T-cell (primary cell): ENCODE measurements at regions not wholly inside any gene's neighbourhood (a gene's known extent, or its start where the extent isn't known, plus 50 kb on each side); places are given as distances from the start of the nearest gene placed in this dataset.

Experiments used
- ATAC-seq, 4 experiments: fragments of 200-7000 bp in 3 of 4; fragments of 150-1000 bp in 1 of 4; cut with Tn5 transposase; replicated peaks in 1 of 4; 1 replicate in 3 of 4; 2 replicates in 1 of 4; pipeline ENCODE4 v1.10.0; 2021; ENCODE audit warnings: moderate library complexity in 3 of 4, mild to moderate bottlenecking in 2 of 4, moderate number of reproducible peaks in 1 of 4
- CTCF ChIA-PET, 2 donors: fragments of 300-600 bp; sonication (Branson Sonifier 250); formaldehyde crosslinking; loops; one replicate each; lab custom pipeline; 2022; ENCODE audit warnings: antibody characterized with exemption in 2 of 2; lab: Charles Lee
- POLR2A ChIA-PET, 2 donors: fragments of 300-600 bp; sonication (Branson Sonifier 250); formaldehyde crosslinking; loops; one replicate each; lab custom pipeline; 2022; ENCODE audit warnings: antibody characterized with exemption in 2 of 2; lab: Charles Lee
- DNase-seq, 35 experiments: peaks; one replicate each; pipeline versions ENCODE4 v3.0.0 to v3.0.0-alpha.2; 2013 to 2023
- H3K27ac ChIP-seq: one replicate; pipeline ENCODE4 v1.5.1; 2013; ENCODE audit warnings: low read length
- H3K27me3 ChIP-seq, 2 experiments: replicated peaks in 1 of 2; 1 replicate in 1 of 2; 2 replicates in 1 of 2; pipeline versions ENCODE4 v1.6.1 to v1.7.0; 2013; ENCODE audit warnings: low read length in 1 of 2, mixed read lengths in 1 of 2; ENCODE audit not compliant: control insufficient read depth in 2 of 2, insufficient read depth in 2 of 2; ENCODE audit errors: extremely low read depth in 1 of 2
- H3K36me3 ChIP-seq, 2 donors: 1 replicate in 1 of 2; 2 replicates in 1 of 2; pipeline versions ENCODE4 v1.6.1 to v1.7.0; 2013; ENCODE audit warnings: low read length in 1 of 2; ENCODE audit not compliant: control insufficient read depth in 2 of 2, insufficient read depth in 1 of 2; ENCODE audit errors: extremely low read depth in 1 of 2
- H3K4me1 ChIP-seq, 2 experiments: 1 replicate in 1 of 2; 2 replicates in 1 of 2; pipeline versions ENCODE4 v1.6.1 to v1.7.0; 2013; ENCODE audit warnings: low read length in 2 of 2, mixed read lengths in 1 of 2; ENCODE audit not compliant: insufficient read depth in 2 of 2, control insufficient read depth in 1 of 2; ENCODE audit errors: extremely low read depth in 1 of 2
- H3K4me3 ChIP-seq, 2 donors: 1 replicate in 1 of 2; 2 replicates in 1 of 2; pipeline versions ENCODE4 v1.5.1 to v1.7.0; 2013; ENCODE audit warnings: mild to moderate bottlenecking in 2 of 2, low read length in 1 of 2, moderate library complexity in 1 of 2; ENCODE audit not compliant: control insufficient read depth in 1 of 2; ENCODE audit errors: extremely low read depth in 1 of 2
- H3K9me3 ChIP-seq: 2 replicates; pipeline ENCODE4 v1.7.0; 2013
- H3K27ac Mint-ChIP-seq, 2 donors: one replicate each; pipeline ENCODE4 v1.8.0; 2020 to 2021; ENCODE audit warnings: mild to moderate bottlenecking in 2 of 2, mixed read lengths in 2 of 2
- H3K27me3 Mint-ChIP-seq, 2 donors: one replicate each; pipeline ENCODE4 v1.8.0; 2021 to 2022; ENCODE audit warnings: mixed read lengths in 2 of 2
- H3K36me3 Mint-ChIP-seq: one replicate; pipeline ENCODE4 v1.8.0; 2021; ENCODE audit warnings: mixed read lengths
- H3K4me1 Mint-ChIP-seq, 3 donors: one replicate each; pipeline ENCODE4 v1.8.0; 2020 to 2022; ENCODE audit warnings: mixed read lengths in 3 of 3, mild to moderate bottlenecking in 1 of 3
- H3K4me3 Mint-ChIP-seq, 3 donors: one replicate each; pipeline ENCODE4 v1.8.0; 2020 to 2022; ENCODE audit warnings: mild to moderate bottlenecking in 3 of 3, mixed read lengths in 3 of 3, moderate library complexity in 3 of 3
- H3K9me3 Mint-ChIP-seq, 3 donors: one replicate each; pipeline ENCODE4 v1.8.0; 2020 to 2022; ENCODE audit warnings: mixed read lengths in 3 of 3
- WGBS: methylation state at CpG from one replicate; pipeline ENCODE4 v1.1.5; 2013; ENCODE audit warnings: missing lambda C conversion rate; ENCODE audit not compliant: insufficient coverage; 5-methylcytosine and 5-hydroxymethylcytosine counted together

DNA sequence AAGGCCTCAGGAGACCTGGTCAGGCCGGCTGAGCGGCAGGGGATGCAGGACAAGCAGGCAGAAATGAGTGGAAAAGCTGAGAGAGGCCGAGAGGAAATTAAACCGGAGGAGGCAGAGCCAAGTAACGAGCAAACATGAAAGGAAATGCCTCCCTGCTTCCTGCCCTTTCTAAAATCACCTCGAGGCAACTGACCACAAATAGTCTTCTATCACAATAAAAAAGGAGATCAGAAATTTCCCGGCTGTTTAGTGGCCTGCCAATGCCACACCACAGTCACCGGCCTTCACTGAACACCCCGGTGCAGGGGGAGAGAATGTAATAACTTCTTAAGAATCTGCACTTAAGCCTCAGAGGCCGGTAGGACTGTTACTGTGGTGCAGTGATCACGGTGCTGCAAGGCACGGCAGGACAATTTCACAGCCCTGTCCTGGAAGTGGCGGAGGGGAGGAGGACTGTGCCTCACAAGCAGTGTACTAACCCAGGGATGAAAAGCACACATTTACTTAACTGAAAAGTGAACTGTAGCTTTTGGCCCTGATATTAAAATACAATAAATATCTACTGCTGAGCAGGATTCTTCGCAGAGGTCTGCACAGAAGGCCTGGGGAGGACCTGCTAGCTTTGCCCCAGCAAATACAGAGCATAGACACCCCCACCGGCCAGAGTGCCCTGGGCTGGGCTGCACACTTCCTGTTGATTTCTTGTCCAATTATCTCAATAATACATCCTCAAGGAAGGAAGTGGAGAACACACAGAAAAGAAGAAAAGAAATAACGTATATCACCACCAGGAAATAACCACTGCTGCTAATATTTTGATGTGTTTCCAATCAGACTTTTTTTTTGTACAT, 183.5 kb upstream of the NSMCE3 start:
- no peaks in the 10 kb centered on the region for H3K9me3 ChIP-seq
- no peak overlapping the region for H3K4me3 ChIP-seq
- no peaks in the 10 kb centered on the region for H3K36me3 ChIP-seq
- Mint-ChIP-seq H3K9me3 (no peaks in the 10 kb centered on the region), H3K27me3 (no peaks in the 10 kb centered on the region), H3K4me1 (peaks cover 13 to 19% (median 15%) of the 10 kb centered on the region in 3 donors), H3K4me3 (peak overlapping the region in 1 of 3 donors; percentile 26), H3K36me3 (no peaks in the 10 kb centered on the region), H3K27ac (no peak overlapping the region)
- DNase-seq, result no peak
- H3K4me1 ChIP-seq, result peaks cover 0 to 9% of the 10 kb centered on the region in 2 experiments
- H3K27ac ChIP-seq, result no peak overlapping the region
- POLR2A ChIA-PET, result no interaction called here
- H3K27me3 ChIP-seq, result peaks cover 0 to 7% of the 10 kb centered on the region in 2 experiments
- CTCF ChIA-PET, result no interaction called here
- no peak for ATAC-seq
- WGBS, result 11% methylated on average over 3 of the region's 16 CpGs

GRCh38 chr15:29451201-29451781, 181.7 kb upstream of the NSMCE3 start:
- DNase-seq, result no peak

DNA sequence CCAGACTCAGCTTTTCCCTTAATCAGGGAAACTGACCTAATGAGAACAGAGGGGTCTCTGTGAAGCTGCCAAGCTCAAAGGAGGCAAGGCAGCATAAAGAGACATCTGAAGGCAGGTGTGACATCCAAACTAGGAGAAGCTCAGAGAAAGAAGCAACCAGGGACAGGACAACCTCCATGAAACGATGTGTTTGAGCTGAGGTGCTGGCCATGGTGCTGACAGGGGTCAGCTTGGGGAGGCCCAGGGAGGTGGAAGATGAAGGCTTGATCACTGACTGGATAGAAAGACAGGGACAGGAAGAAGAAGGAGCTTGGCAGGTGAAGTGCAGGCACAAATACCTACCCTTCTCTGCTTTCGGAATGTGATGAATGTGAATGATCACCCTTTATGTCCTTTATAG, 179.5 kb upstream of the NSMCE3 start:
- H3K36me3 ChIP-seq, result no peaks in the 10 kb centered on the region
- peaks cover 0 to 7% of the 10 kb centered on the region in 2 experiments for H3K27me3 ChIP-seq
- ChIA-PET CTCF (no interaction called here), POLR2A (no interaction called here)
- Mint-ChIP-seq H3K27ac (no peak overlapping the region), H3K4me1 (peaks cover 13 to 17% (median 15%) of the 10 kb centered on the region in 3 donors), H3K27me3 (peaks cover 2 to 3% of the 10 kb centered on the region in 2 donors), H3K9me3 (no peaks in the 10 kb centered on the region), H3K4me3 (no peak overlapping the region), H3K36me3 (no peaks in the 10 kb centered on the region)
- H3K27ac ChIP-seq, result no peak overlapping the region
- no peak overlapping the region for H3K4me3 ChIP-seq
- ATAC-seq (no peak), DNase-seq (no peak)
- no CpG with 5 or more reads among the region's 2 CpGs for WGBS
- no peaks in the 10 kb centered on the region for H3K9me3 ChIP-seq
- peaks cover 0 to 9% of the 10 kb centered on the region in 2 experiments for H3K4me1 ChIP-seq

More at GRCh38 chr15:29451201-29451781, 181.7 kb upstream of the NSMCE3 start:
- peaks cover 0 to 7% of the 10 kb centered on the region in 2 experiments for H3K27me3 ChIP-seq
- Mint-ChIP-seq H3K9me3 (no peaks in the 10 kb centered on the region), H3K36me3 (no peaks in the 10 kb centered on the region), H3K4me3 (no peak overlapping the region), H3K27ac (no peak overlapping the region), H3K4me1 (peaks cover 13 to 19% (median 15%) of the 10 kb centered on the region in 3 donors), H3K27me3 (peaks cover 2 to 3% of the 10 kb centered on the region in 2 donors)
- no peak for ATAC-seq
- ChIA-PET POLR2A (no interaction called here), CTCF (no interaction called here)
- no peaks in the 10 kb centered on the region for H3K9me3 ChIP-seq
- no peak overlapping the region for H3K4me3 ChIP-seq
- WGBS, result 78% methylated on average over 9 of the region's 18 CpGs
- peaks cover 0 to 9% of the 10 kb centered on the region in 2 experiments for H3K4me1 ChIP-seq
- H3K36me3 ChIP-seq, result no peaks in the 10 kb centered on the region
- no peak overlapping the region for H3K27ac ChIP-seq

- Mint-ChIP-seq H3K9me3 (no peaks in the 10 kb centered on the region), H3K36me3 (no peaks in the 10 kb centered on the region), H3K27ac (no peak overlapping the region), H3K27me3 (peaks cover 2 to 3% of the 10 kb centered on the region in 2 donors), H3K4me1 (peaks cover 7 to 9% (median 9%) of the 10 kb centered on the region in 3 donors), H3K4me3 (no peak overlapping the region)
- Histone ChIP-seq H3K36me3 (no peaks in the 10 kb centered on the region), H3K4me3 (no peak overlapping the region), H3K27me3 (peaks cover 0 to 7% of the 10 kb centered on the region in 2 experiments), H3K27ac (no peak overlapping the region), H3K4me1 (peaks cover 0 to 7% of the 10 kb centered on the region in 2 experiments), H3K9me3 (no peaks in the 10 kb centered on the region)
- ATAC-seq, result no peak
- ChIA-PET CTCF (no interaction called here), POLR2A (no interaction called here)
- WGBS, result 64% methylated on average over 2 of the region's 4 CpGs
- no peak for DNase-seq
These were observed 178.7 kb upstream of the NSMCE3 start for GRCh38 chr15:29448320-29448719.

DNA sequence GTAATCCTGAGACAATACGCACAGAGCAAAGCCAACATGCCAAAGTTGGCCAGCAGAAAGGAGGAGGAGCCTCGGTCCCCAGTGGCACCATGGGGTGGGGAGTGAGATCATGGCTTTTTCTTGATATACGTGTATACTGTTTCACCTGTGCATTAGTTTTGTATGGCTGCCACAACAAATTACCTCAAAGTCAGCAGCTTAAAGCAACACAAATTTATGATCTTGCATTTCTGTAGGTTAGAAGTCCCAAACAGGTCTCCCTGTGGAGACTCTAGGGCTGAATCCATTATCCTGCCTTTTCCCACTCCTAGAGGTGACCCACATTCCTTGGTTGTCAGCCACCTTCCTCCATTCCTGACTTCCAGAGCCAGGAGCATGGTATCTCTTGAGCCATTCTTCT, 176.9 kb upstream of the NSMCE3 start:
- H3K9me3 Mint-ChIP-seq, result no peaks in the 10 kb centered on the region
- no peak for ATAC-seq
- Histone ChIP-seq H3K27ac (no peak overlapping the region), H3K4me1 (no peaks in the 10 kb centered on the region), H3K36me3 (no peaks in the 10 kb centered on the region), H3K27me3 (peaks cover 0 to 10% of the 10 kb centered on the region in 2 experiments), H3K9me3 (no peaks in the 10 kb centered on the region), H3K4me3 (no peak overlapping the region)
- H3K4me1 Mint-ChIP-seq, result no peaks in the 10 kb centered on the region
- WGBS, result 69% methylated on average over 2 of the region's 3 CpGs
- ChIA-PET CTCF (no interaction called here), POLR2A (no interaction called here)
- H3K36me3 Mint-ChIP-seq, result no peaks in the 10 kb centered on the region
- no peak overlapping the region for H3K27ac Mint-ChIP-seq
- H3K27me3 Mint-ChIP-seq, result peaks cover 2 to 3% of the 10 kb centered on the region in 2 donors
- no peak overlapping the region for H3K4me3 Mint-ChIP-seq
- DNase-seq, result no peak

GRCh38 chr15:29442532-29442931, 172.9 kb upstream of the NSMCE3 start:
- Mint-ChIP-seq H3K4me1 (no peaks in the 10 kb centered on the region), H3K27me3 (peaks cover 4 to 16% of the 10 kb centered on the region in 2 donors), H3K9me3 (peaks cover 0 to 6% (median 0%) of the 10 kb centered on the region in 3 donors), H3K4me3 (no peak overlapping the region), H3K27ac (no peak overlapping the region), H3K36me3 (no peaks in the 10 kb centered on the region)
- peaks cover 0 to 5% of the 10 kb centered on the region in 2 experiments for H3K27me3 ChIP-seq
- no peak overlapping the region for H3K4me3 ChIP-seq
- H3K9me3 ChIP-seq, result no peaks in the 10 kb centered on the region
- DNase-seq, result no peak
- H3K27ac ChIP-seq, result no peak overlapping the region
- no CpG with 5 or more reads among the region's 5 CpGs for WGBS
- H3K4me1 ChIP-seq, result no peaks in the 10 kb centered on the region
- no peaks in the 10 kb centered on the region for H3K36me3 ChIP-seq
- no peak for ATAC-seq
- ChIA-PET CTCF (no interaction called here), POLR2A (no interaction called here)
